Naive B cell (primary cell): ENCODE measurements at regions not wholly inside any gene's neighbourhood (a gene's known extent, or its start where the extent isn't known, plus 50 kb on each side); places are given as distances from the start of the nearest gene placed in this dataset.

Experiments used
- ATAC-seq, 2 donors: fragments of 150-1000 bp; cut with Tn5 transposase; 2 replicates each; pipeline ENCODE4 v1.10.0; 2021; ENCODE audit warnings: low read depth in 2 of 2, mild to moderate bottlenecking in 2 of 2, moderate library complexity in 2 of 2
- DNase-seq: peaks from one replicate; pipeline ENCODE4 v3.0.0; 2022
- H3K27ac Mint-ChIP-seq, 6 donors: one replicate each; pipeline ENCODE4 v1.8.0; 2020 to 2022; ENCODE audit warnings: mild to moderate bottlenecking in 6 of 6, mixed read lengths in 6 of 6, moderate library complexity in 5 of 6, inconsistent platforms in 2 of 6
- H3K27me3 Mint-ChIP-seq, 3 donors: one replicate each; pipeline ENCODE4 v1.8.0; 2021 to 2022; ENCODE audit warnings: mixed read lengths in 3 of 3, mild to moderate bottlenecking in 1 of 3
- H3K36me3 Mint-ChIP-seq, 2 donors: one replicate each; pipeline ENCODE4 v1.8.0; 2020 to 2022; ENCODE audit warnings: mixed read lengths in 2 of 2, inconsistent platforms in 1 of 2, mild to moderate bottlenecking in 1 of 2
- H3K4me1 Mint-ChIP-seq, 3 donors: one replicate each; pipeline ENCODE4 v1.8.0; 2020 to 2022; ENCODE audit warnings: mixed read lengths in 3 of 3, inconsistent platforms in 1 of 3, mild to moderate bottlenecking in 1 of 3, moderate library complexity in 1 of 3
- H3K4me3 Mint-ChIP-seq, 8 donors: one replicate each; pipeline ENCODE4 v1.8.0; 2020 to 2022; ENCODE audit warnings: mild to moderate bottlenecking in 8 of 8, mixed read lengths in 8 of 8, moderate library complexity in 8 of 8, inconsistent platforms in 2 of 8
- H3K9me3 Mint-ChIP-seq, 7 donors: one replicate each; pipeline ENCODE4 v1.8.0; 2020 to 2022; ENCODE audit warnings: mixed read lengths in 7 of 7, mild to moderate bottlenecking in 5 of 7, inconsistent platforms in 2 of 7, moderate library complexity in 1 of 7

- H3K27ac Mint-ChIP-seq, result no peak overlapping the region
Measured at GRCh38 chr13:73428137-73428536, 369.3 kb downstream of the KLF5 start.

GRCh38 chr13:73422973-73423372 lies 364.2 kb downstream of the KLF5 start:
- Mint-ChIP-seq H3K4me3 (no peak overlapping the region), H3K9me3 (peaks cover 0 to 6% (median 2%) of the 10 kb centered on the region in 7 donors), H3K36me3 (no peaks in the 10 kb centered on the region), H3K4me1 (no peaks in the 10 kb centered on the region), H3K27ac (no peak overlapping the region), H3K27me3 (no peaks in the 10 kb centered on the region)
- no peak for ATAC-seq
- no peak for DNase-seq

More at GRCh38 chr13:73428137-73428536, 369.3 kb downstream of the KLF5 start:
- no peak overlapping the region for H3K4me3 Mint-ChIP-seq
- H3K27me3 Mint-ChIP-seq, result no peaks in the 10 kb centered on the region
- no peaks in the 10 kb centered on the region for H3K4me1 Mint-ChIP-seq
- peaks cover 2 to 12% (median 7%) of the 10 kb centered on the region in 7 donors for H3K9me3 Mint-ChIP-seq
- DNase-seq (no peak), ATAC-seq (no peak)
- no peaks in the 10 kb centered on the region for H3K36me3 Mint-ChIP-seq

DNA sequence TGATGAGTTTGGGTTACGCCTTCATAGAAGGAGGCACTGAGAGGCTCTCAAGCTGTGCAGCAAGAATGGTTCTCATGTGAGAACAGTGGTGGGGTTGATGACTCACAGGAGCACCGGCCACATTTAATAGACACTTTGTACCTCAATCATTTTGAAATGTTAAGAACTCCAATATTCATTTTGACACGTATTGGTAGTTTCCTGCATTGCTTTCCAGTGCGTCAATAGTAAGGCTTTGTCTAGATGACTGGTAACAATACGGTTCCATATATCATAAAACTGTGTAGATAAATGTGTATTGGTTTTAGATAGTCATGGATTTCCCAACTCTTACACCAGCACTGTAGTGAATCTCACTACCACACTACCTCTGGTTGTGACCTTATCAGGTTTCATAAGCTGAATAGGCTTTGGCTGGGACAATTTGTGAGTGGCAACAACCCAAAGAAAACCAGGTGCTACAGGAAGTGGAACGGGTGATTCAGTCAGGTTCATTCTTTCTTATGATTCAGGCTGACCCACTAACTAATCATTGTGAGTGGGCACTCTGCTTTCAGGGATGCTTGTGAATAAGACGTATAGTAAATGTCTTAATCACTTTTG lies 362.6 kb downstream of the KLF5 start:
- Mint-ChIP-seq H3K27ac (no peak overlapping the region), H3K27me3 (no peaks in the 10 kb centered on the region), H3K9me3 (peaks cover 0 to 10% (median 3%) of the 10 kb centered on the region in 7 donors), H3K36me3 (no peaks in the 10 kb centered on the region), H3K4me1 (no peaks in the 10 kb centered on the region), H3K4me3 (no peak overlapping the region)
- no peak for ATAC-seq
- DNase-seq, result no peak

GRCh38 chr13:73419186-73419585 lies 360.4 kb downstream of the KLF5 start:
- Mint-ChIP-seq H3K9me3 (peaks cover 0 to 8% (median 3%) of the 10 kb centered on the region in 7 donors), H3K4me1 (no peaks in the 10 kb centered on the region), H3K27me3 (no peaks in the 10 kb centered on the region), H3K4me3 (no peak overlapping the region), H3K36me3 (no peaks in the 10 kb centered on the region), H3K27ac (no peak overlapping the region)
- DNase-seq (no peak), ATAC-seq (no peak)

DNA sequence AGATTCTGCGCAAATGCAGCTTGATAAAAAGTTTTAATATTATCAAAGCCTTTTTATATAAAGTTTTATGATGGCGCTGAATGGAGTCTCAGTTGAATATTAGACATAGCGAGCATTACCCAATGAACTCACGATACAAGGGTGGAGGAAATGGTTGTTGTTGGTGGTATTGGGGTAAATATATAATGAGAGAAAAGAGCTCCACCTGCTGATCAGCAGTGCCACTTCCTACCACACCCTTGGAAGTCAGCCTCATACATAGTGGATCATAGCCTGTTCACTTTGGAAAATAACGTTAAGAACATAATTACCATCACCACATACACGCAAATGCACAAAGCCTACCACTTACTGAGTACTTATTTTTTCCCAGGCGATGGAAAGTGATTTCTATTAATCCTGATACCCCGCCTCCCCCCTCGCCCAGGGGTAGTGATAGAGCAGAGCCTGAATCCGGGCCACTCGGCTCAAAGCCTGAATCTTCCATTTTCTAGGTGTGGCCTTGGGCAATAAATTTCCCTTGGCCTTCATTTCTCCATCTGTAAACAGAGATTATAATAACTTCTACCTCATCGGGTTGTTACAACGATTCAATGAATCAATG lies 358.3 kb downstream of the KLF5 start:
- ATAC-seq (no peak), DNase-seq (no peak)
- Mint-ChIP-seq H3K27ac (no peak overlapping the region), H3K4me3 (no peak overlapping the region), H3K4me1 (no peaks in the 10 kb centered on the region), H3K36me3 (no peaks in the 10 kb centered on the region), H3K27me3 (no peaks in the 10 kb centered on the region), H3K9me3 (peaks cover 0 to 10% (median 3%) of the 10 kb centered on the region in 7 donors)

DNA sequence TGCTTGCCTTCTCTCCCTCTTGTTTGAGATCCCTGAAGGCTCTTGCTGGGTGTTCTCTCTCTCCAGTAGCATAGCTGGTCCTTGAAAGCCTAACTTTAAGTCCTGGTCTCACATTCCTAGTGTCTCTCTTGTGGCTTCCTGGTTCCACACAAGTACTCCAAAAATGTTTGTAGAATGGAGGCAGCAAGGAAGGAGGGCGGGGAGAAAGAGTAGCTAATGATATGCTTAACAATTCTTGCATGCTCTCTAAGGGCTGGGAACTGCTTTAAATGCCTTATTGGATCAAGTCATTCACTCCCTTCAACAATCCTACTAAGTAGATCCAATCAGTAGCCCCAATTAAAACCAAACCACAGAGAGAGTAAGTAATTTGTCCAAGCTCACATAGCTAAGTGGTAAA lies 357.3 kb downstream of the KLF5 start:
- DNase-seq (no peak), ATAC-seq (no peak)
- H3K27me3 Mint-ChIP-seq, result no peaks in the 10 kb centered on the region
- no peak overlapping the region for H3K4me3 Mint-ChIP-seq
- H3K27ac Mint-ChIP-seq, result no peak overlapping the region
- no peaks in the 10 kb centered on the region for H3K36me3 Mint-ChIP-seq
- no peaks in the 10 kb centered on the region for H3K4me1 Mint-ChIP-seq
- H3K9me3 Mint-ChIP-seq, result peaks cover 0 to 10% (median 3%) of the 10 kb centered on the region in 7 donors

GRCh38 chr13:73413656-73414055 lies 354.9 kb downstream of the KLF5 start:
- DNase-seq (no peak), ATAC-seq (no peak)
- no peaks in the 10 kb centered on the region for H3K27me3 Mint-ChIP-seq
- H3K9me3 Mint-ChIP-seq, result peaks cover 0 to 14% (median 3%) of the 10 kb centered on the region in 7 donors
- no peaks in the 10 kb centered on the region for H3K4me1 Mint-ChIP-seq
- H3K27ac Mint-ChIP-seq, result no peak overlapping the region
- no peaks in the 10 kb centered on the region for H3K36me3 Mint-ChIP-seq
- H3K4me3 Mint-ChIP-seq, result no peak overlapping the region

DNA sequence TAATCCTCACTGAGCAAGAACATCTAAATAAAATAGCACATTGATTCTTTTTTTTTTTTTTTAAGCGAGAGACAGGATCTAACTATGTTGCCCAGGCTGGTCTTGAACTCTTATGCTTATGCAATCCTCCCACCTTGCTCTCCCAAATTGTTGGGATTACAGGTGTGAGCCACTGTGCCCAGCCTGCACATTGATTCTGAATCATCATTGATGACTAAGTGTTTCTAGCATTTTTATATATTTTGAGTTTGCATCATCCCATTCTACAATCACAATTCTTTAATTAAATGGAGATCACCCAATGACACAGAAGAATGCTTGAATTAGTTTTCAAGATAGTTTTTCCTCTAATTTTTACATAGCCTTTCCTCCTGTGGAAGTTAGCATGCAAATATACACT lies 354.1 kb downstream of the KLF5 start:
- ATAC-seq (no peak), DNase-seq (no peak)
- no peak overlapping the region for H3K4me3 Mint-ChIP-seq
- H3K36me3 Mint-ChIP-seq, result no peaks in the 10 kb centered on the region
- H3K27ac Mint-ChIP-seq, result no peak overlapping the region
- H3K4me1 Mint-ChIP-seq, result no peaks in the 10 kb centered on the region
- H3K27me3 Mint-ChIP-seq, result no peaks in the 10 kb centered on the region
- peaks cover 0 to 11% (median 5%) of the 10 kb centered on the region in 7 donors for H3K9me3 Mint-ChIP-seq

DNA sequence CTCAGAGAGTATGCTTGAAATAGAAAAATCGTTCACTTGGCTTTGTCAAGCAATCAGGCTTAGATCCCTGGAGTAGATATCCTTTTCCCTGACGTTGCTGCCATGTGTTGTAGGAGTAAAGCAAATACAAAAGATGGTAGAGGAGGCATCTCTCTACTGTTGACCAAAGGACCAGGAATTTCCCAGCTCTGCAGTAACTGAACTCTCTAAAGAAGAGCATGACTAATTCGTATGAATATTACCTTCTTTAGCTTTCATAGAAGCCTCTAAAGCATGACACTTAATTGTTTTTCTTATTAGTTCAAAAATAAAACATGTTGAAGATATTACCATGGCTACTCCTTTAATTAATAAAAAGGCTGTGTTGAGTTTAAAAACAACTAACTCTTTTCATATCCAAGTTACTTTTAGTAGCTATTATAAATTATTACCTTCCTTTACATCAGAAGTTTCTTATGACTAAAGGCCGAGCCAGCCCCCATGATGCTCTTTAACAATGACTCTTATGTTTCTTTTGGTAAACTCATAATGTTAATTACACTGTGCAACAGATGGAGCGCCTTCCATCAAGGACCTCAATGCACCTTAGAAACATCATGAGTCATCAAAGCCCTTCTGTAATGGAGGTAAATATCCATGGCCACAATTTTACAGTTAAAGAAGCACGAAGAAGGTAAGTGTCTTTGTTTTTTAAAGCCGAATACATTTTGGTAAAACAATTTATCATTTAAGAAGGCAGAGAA lies 352.4 kb downstream of the KLF5 start:
- Mint-ChIP-seq H3K27ac (no peak overlapping the region), H3K4me1 (no peaks in the 10 kb centered on the region), H3K36me3 (no peaks in the 10 kb centered on the region), H3K27me3 (no peaks in the 10 kb centered on the region), H3K9me3 (peaks cover 0 to 8% (median 2%) of the 10 kb centered on the region in 7 donors), H3K4me3 (no peak overlapping the region)
- DNase-seq (no peak), ATAC-seq (no peak)

DNA sequence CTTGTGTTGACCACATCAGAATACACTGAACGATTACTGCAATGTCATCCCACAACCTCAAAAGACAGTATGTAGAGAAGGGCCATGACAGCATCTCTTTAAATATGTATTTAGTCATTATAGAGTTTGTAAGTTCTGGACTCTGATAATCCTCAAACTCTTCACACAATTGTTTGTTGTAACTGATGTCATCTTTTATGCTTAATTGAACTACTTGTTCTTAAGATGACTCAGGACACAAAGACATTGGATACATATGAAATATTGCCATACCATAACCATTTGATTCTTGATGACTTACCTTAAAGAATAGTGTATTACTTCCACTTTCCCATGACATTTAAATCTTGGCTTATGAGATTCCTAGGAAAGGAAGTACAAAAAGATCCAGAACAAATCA lies 347.6 kb downstream of the KLF5 start:
- Mint-ChIP-seq H3K27me3 (no peaks in the 10 kb centered on the region), H3K4me1 (no peaks in the 10 kb centered on the region), H3K4me3 (no peak overlapping the region), H3K27ac (no peak overlapping the region), H3K9me3 (peaks cover 0 to 10% (median 3%) of the 10 kb centered on the region in 7 donors), H3K36me3 (no peaks in the 10 kb centered on the region)
- no peak for ATAC-seq
- DNase-seq, result no peak

GRCh38 chr13:73404581-73404980 lies 345.8 kb downstream of the KLF5 start:
- no peak for ATAC-seq
- no peaks in the 10 kb centered on the region for H3K27me3 Mint-ChIP-seq

GRCh38 chr13:73403355-73404120 lies 344.7 kb downstream of the KLF5 start:
- Mint-ChIP-seq H3K4me3 (no peak overlapping the region), H3K27ac (no peak overlapping the region), H3K4me1 (no peaks in the 10 kb centered on the region), H3K27me3 (no peaks in the 10 kb centered on the region), H3K36me3 (no peaks in the 10 kb centered on the region), H3K9me3 (peaks cover 0 to 11% (median 2%) of the 10 kb centered on the region in 7 donors)
- ATAC-seq (no peak), DNase-seq (no peak)

More at GRCh38 chr13:73404581-73404980, 345.8 kb downstream of the KLF5 start:
- no peaks in the 10 kb centered on the region for H3K36me3 Mint-ChIP-seq
- H3K4me3 Mint-ChIP-seq, result no peak overlapping the region
- DNase-seq, result no peak
- H3K4me1 Mint-ChIP-seq, result no peaks in the 10 kb centered on the region
- H3K9me3 Mint-ChIP-seq, result peaks cover 0 to 11% (median 3%) of the 10 kb centered on the region in 7 donors
- H3K27ac Mint-ChIP-seq, result no peak overlapping the region

DNA sequence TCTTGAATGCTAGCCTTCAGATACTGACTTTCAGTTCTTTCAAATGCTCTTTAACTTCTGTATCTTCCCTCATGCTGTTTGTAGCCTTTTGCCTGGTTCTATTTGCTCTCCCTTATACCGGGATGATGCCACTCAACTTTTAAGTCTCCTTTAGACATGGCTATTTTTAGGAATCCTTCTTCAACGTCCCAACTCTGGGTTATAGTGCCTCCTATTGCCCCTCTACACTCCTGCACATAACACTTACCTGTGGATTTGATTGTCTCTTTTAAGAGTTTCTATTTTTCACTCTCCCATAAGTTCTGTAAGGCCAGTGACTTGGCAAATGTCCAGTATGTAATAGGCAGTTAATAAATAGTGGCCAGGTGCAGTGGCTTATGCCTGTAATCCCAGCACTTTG lies 343.0 kb downstream of the KLF5 start:
- Mint-ChIP-seq H3K27me3 (no peaks in the 10 kb centered on the region), H3K4me3 (no peak overlapping the region), H3K4me1 (no peaks in the 10 kb centered on the region), H3K9me3 (peaks cover 0 to 5% (median 2%) of the 10 kb centered on the region in 7 donors), H3K36me3 (no peaks in the 10 kb centered on the region), H3K27ac (no peak overlapping the region)
- DNase-seq (no peak), ATAC-seq (no peak)
